ENCODE measurements at regions not wholly inside any gene's neighbourhood (a gene's known extent, or its start where the extent isn't known, plus 50 kb on each side); places are given as distances from the start of the nearest gene placed in this dataset.

GRCh38 chr19:32233885-32234284 is 111.5 kb upstream of the ZNF507 start:
- peaks cover 4% of the 10 kb centered on the region for H3K27me3 Mint-ChIP-seq (ENCODE audit: low read depth)
- TF ChIP-seq CTCF (IDR thresholded peaks at IDR 0.05): no peak
- no peak overlapping the region for H3K27ac Mint-ChIP-seq (ENCODE audit: unreplicated experiment)
- H3K36me3 Mint-ChIP-seq (ENCODE audit: low read depth): no peaks in the 10 kb centered on the region
- no peak overlapping the region for H3K4me3 Mint-ChIP-seq (ENCODE audit: unreplicated experiment)
- no peaks in the 10 kb centered on the region for H3K4me1 Mint-ChIP-seq (ENCODE audit: low read depth)
- H3K9me3 Mint-ChIP-seq (ENCODE audit: low read depth): no peaks in the 10 kb centered on the region
- no peak for DNase-seq (ENCODE audit: low spot score)

DNA sequence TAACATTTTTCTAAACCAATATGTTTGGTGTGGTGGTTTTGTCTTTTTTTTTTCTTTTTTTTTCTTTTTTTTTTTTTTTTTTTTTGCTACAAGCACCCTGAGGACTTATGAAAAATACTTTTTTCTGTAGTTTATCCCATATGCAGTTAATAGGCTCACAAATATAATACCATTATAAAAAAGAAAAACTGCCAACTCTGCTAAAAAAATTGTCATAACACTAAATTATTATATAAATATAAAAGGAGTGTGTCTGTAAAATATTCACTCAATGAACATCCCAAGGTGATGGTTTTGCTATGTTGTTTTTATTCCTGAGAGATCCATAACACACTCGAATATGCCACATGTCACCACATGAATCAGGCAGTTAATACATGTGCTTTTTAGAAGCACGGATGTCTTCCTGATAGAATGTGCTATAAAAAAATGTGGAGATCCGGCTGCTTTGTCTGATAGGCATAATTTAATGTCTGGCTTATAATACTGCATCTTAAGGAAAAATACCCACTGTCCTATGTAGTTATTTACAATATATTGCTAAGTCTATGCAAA is 110.7 kb upstream of the ZNF507 start:
- Mint-ChIP-seq H3K27me3 (ENCODE audit: low read depth) (peaks cover under 1% of the 10 kb centered on the region), H3K4me3 (ENCODE audit: unreplicated experiment) (no peak overlapping the region), H3K4me1 (ENCODE audit: low read depth) (no peaks in the 10 kb centered on the region), H3K27ac (ENCODE audit: unreplicated experiment) (no peak overlapping the region), H3K36me3 (ENCODE audit: low read depth) (no peaks in the 10 kb centered on the region), H3K9me3 (ENCODE audit: low read depth) (no peaks in the 10 kb centered on the region)
- DNase-seq (ENCODE audit: low spot score): no peak
- TF ChIP-seq CTCF (IDR thresholded peaks at IDR 0.05): no peak

DNA sequence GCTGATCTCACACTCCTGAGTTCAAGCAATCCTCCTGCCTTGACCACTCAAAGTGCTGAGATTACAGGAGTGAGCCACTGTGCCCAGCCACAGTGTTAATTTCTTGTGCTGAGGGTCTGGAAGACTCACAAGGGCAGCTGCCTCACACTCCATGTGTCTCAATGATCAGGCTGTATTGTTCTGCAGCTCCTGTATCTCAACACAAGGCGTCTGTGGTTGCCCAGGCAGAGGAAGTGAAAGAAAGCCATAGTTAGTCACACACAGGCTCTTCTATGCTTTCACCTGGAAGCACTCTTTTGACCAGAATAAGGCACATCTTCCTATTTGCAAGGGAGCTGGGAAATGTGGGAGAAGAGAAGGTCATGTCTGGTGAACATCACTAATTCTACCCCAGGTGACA is 107.3 kb upstream of the ZNF507 start:
- no peak for TF ChIP-seq CTCF (IDR thresholded peaks at IDR 0.05)
- Mint-ChIP-seq H3K9me3 (ENCODE audit: low read depth) (no peaks in the 10 kb centered on the region), H3K27me3 (ENCODE audit: low read depth) (no peaks in the 10 kb centered on the region), H3K4me1 (ENCODE audit: low read depth) (no peaks in the 10 kb centered on the region), H3K4me3 (ENCODE audit: unreplicated experiment) (no peak overlapping the region), H3K36me3 (ENCODE audit: low read depth) (no peaks in the 10 kb centered on the region), H3K27ac (ENCODE audit: unreplicated experiment) (no peak overlapping the region)
- no peak for DNase-seq (ENCODE audit: low spot score)

GRCh38 chr19:32240316-32240715 is 105.1 kb upstream of the ZNF507 start:
- Mint-ChIP-seq H3K4me1 (ENCODE audit: low read depth) (no peaks in the 10 kb centered on the region), H3K36me3 (ENCODE audit: low read depth) (no peaks in the 10 kb centered on the region), H3K27me3 (ENCODE audit: low read depth) (no peaks in the 10 kb centered on the region), H3K27ac (ENCODE audit: unreplicated experiment) (no peak overlapping the region), H3K9me3 (ENCODE audit: low read depth) (no peaks in the 10 kb centered on the region), H3K4me3 (ENCODE audit: unreplicated experiment) (no peak overlapping the region)
- TF ChIP-seq CTCF (IDR thresholded peaks at IDR 0.05): no peak
- no peak for DNase-seq (ENCODE audit: low spot score)

- Mint-ChIP-seq H3K27ac (ENCODE audit: unreplicated experiment) (no peak overlapping the region), H3K9me3 (ENCODE audit: low read depth) (no peaks in the 10 kb centered on the region), H3K27me3 (ENCODE audit: low read depth) (no peaks in the 10 kb centered on the region), H3K4me3 (ENCODE audit: unreplicated experiment) (no peak overlapping the region), H3K4me1 (ENCODE audit: low read depth) (no peaks in the 10 kb centered on the region), H3K36me3 (ENCODE audit: low read depth) (no peaks in the 10 kb centered on the region)
- DNase-seq (ENCODE audit: low spot score): no peak
- TF ChIP-seq CTCF (IDR thresholded peaks at IDR 0.05): no peak
These were observed 104.1 kb upstream of the ZNF507 start for GRCh38 chr19:32241306-32241705.

Data from chondrocyte (in vitro differentiated cells).